Activated CD8-positive, alpha-beta memory T cell treated with anti-CD3 and anti-CD28 coated beads for 48 hours (primary cell): ENCODE measurements at regions not wholly inside any gene's neighbourhood (a gene's known extent, or its start where the extent isn't known, plus 50 kb on each side); places are given as distances from the start of the nearest gene placed in this dataset.

Experiments used
- DNase-seq, 3 experiments: peaks; one replicate each; pipeline ENCODE4 v3.0.0-alpha.2; 2020; ENCODE audit warnings: low read depth in 2 of 3, low spot score in 2 of 3

- no peak for DNase-seq
Observed at GRCh38 chr2:219692521-219692920, 65.1 kb downstream of the SLC4A3 start.

- no peak for DNase-seq
Observed at GRCh38 chr2:219695145-219695709, 67.8 kb downstream of the SLC4A3 start.

GRCh38 chr2:219697811-219698747, 70.6 kb downstream of the SLC4A3 start:
- no peak for DNase-seq

GRCh38 chr2:219698748-219699439, 71.5 kb downstream of the SLC4A3 start:
- no peak for DNase-seq

- no peak for DNase-seq
Observed at GRCh38 chr2:219699440-219699821, 72.0 kb downstream of the SLC4A3 start.

GRCh38 chr2:219701847-219702634, 74.6 kb downstream of the SLC4A3 start:
- no peak for DNase-seq

- no peak for DNase-seq
Observed at GRCh38 chr2:219702796-219703545, 75.5 kb downstream of the SLC4A3 start.

GRCh38 chr2:219704878-219705277, 77.4 kb downstream of the SLC4A3 start:
- DNase-seq, result no peak

- no peak for DNase-seq
Observed at GRCh38 chr2:219706823-219707281, 79.4 kb downstream of the SLC4A3 start.

- DNase-seq, result no peak
Observed at GRCh38 chr2:219707496-219708285, 80.3 kb downstream of the SLC4A3 start.

- DNase-seq, result no peak
Observed at GRCh38 chr2:219709331-219709761, 81.9 kb downstream of the SLC4A3 start.

GRCh38 chr2:219713110-219713509, 85.7 kb downstream of the SLC4A3 start:
- no peak for DNase-seq

- no peak for DNase-seq
Observed at GRCh38 chr2:219714681-219715400, 87.4 kb downstream of the SLC4A3 start.

- no peak for DNase-seq
Observed at GRCh38 chr2:219718066-219718465, 90.6 kb downstream of the SLC4A3 start.

- no peak for DNase-seq
Observed at GRCh38 chr2:219719521-219719920, 92.1 kb downstream of the SLC4A3 start.

GRCh38 chr2:219720956-219721355, 93.5 kb downstream of the SLC4A3 start:
- DNase-seq, result no peak

GRCh38 chr2:219722276-219722879, 94.9 kb downstream of the SLC4A3 start:
- no peak for DNase-seq

GRCh38 chr2:219723311-219723710, 95.9 kb downstream of the SLC4A3 start:
- no peak for DNase-seq
